Keratinocyte (primary cell): ENCODE measurements at regions not wholly inside any gene's neighbourhood (a gene's known extent, or its start where the extent isn't known, plus 50 kb on each side); places are given as distances from the start of the nearest gene placed in this dataset.

Experiments used
- DNase-seq: peaks from one replicate; pipeline ENCODE4 v3.0.0-alpha.2; 2011; ENCODE audit warnings: low read depth, missing footprints, low spot score
- FAIRE-seq: peaks from 2 replicates; lab custom pipeline; 2011; peaks lifted over from hg19 to GRCh38; lab: Jason Lieb, UNC
- H2AFZ ChIP-seq: 2 replicates; pipeline ENCODE4 v1.6.0; 2012; ENCODE audit warnings: low read length, control low read depth, inconsistent platforms; ENCODE audit not compliant: control insufficient read depth
- H3K27ac ChIP-seq: 2 replicates; pipeline ENCODE4 v1.5.1; 2011; ENCODE audit warnings: low read length; ENCODE audit not compliant: control insufficient read depth, insufficient read depth
- H3K27me3 ChIP-seq: 3 replicates; pipeline ENCODE4 v1.6.0; 2011; ENCODE audit warnings: low read length; ENCODE audit not compliant: control insufficient read depth, insufficient read depth; ENCODE audit errors: extremely low read depth
- H3K36me3 ChIP-seq, 2 experiments: 2 replicates in 1 of 2; 3 replicates in 1 of 2; pipeline ENCODE4 v1.5.1; 2011; ENCODE audit warnings: low read length in 2 of 2, mild to moderate bottlenecking in 1 of 2; ENCODE audit not compliant: control insufficient read depth in 2 of 2, insufficient read depth in 2 of 2; ENCODE audit errors: extremely low read depth in 1 of 2
- H3K4me1 ChIP-seq: 3 replicates; pipeline ENCODE4 v1.5.1; 2011; ENCODE audit warnings: low read length; ENCODE audit not compliant: control insufficient read depth, insufficient read depth; ENCODE audit errors: extremely low read depth
- H3K4me2 ChIP-seq: 3 replicates; pipeline ENCODE4 v1.6.0; 2011; ENCODE audit warnings: low read depth, low read length; ENCODE audit not compliant: control insufficient read depth, insufficient read depth; ENCODE audit errors: extremely low read depth
- H3K4me3 ChIP-seq, 3 experiments: fragments of 200-600 bp in 1 of 3; sonication (generic) in 1 of 3; 2 replicates in 2 of 3; 3 replicates in 1 of 3; pipeline ENCODE4 v1.5.1; 2011 to 2016; ENCODE audit warnings: low read length in 3 of 3, mild to moderate bottlenecking in 3 of 3, control low read depth in 2 of 3, inconsistent platforms in 1 of 3, low read depth in 1 of 3, mixed read lengths in 1 of 3, mixed run types in 1 of 3, moderate library complexity in 1 of 3; ENCODE audit not compliant: control insufficient read depth in 2 of 3, insufficient read depth in 2 of 3; ENCODE audit errors: extremely low read depth in 1 of 3
- H3K79me2 ChIP-seq: 2 replicates; pipeline ENCODE4 v1.6.0; 2012; ENCODE audit warnings: low read length; ENCODE audit not compliant: control insufficient read depth, insufficient read depth
- H3K9ac ChIP-seq: 3 replicates; pipeline ENCODE4 v1.6.0; 2011; ENCODE audit warnings: low read length; ENCODE audit not compliant: control insufficient read depth, insufficient read depth; ENCODE audit errors: extremely low read depth
- H3K9me1 ChIP-seq: 3 replicates; pipeline ENCODE4 v1.6.0; 2011; ENCODE audit warnings: low read length; ENCODE audit not compliant: control insufficient read depth, insufficient read depth; ENCODE audit errors: extremely low read depth
- H3K9me3 ChIP-seq: 2 replicates; pipeline ENCODE4 v1.5.1; 2012; ENCODE audit warnings: low read depth, low read length; ENCODE audit not compliant: control insufficient read depth
- H4K20me1 ChIP-seq: 3 replicates; pipeline ENCODE4 v1.6.0; 2011; ENCODE audit warnings: low read length; ENCODE audit not compliant: control insufficient read depth, insufficient read depth; ENCODE audit errors: extremely low read depth
- EZH2 ChIP-seq: IDR thresholded peaks from one replicate; pipeline ENCODE4 v1.6.1; 2012; ENCODE audit warnings: inconsistent platforms, mild to moderate bottlenecking, low read length, moderate library complexity
- dilution Hi-C: fragments of 300-500 bp; cut with MboI; formaldehyde crosslinking; loops from one replicate; pipeline ENCODE4 v1.7.0; 2020; ENCODE audit warnings: low sequenced_read_pairs; ENCODE audit not compliant: extremely low pct_ligation_motif_present
- TF ChIP-seq, protein P1 (sequence below), 3 experiments: IDR thresholded peaks in 1 of 3; conservative IDR thresholded peaks in 1 of 3; optimal IDR thresholded peaks in 1 of 3; 2 replicates in 2 of 3; 3 replicates in 1 of 3; pipeline versions ENCODE3 to v1.5.1; 2011; ENCODE audit warnings: low read length in 3 of 3, mild to moderate bottlenecking in 3 of 3, moderate library complexity in 2 of 3, control low read depth in 1 of 3, inconsistent platforms in 1 of 3; ENCODE audit not compliant: insufficient read depth in 2 of 3; ENCODE audit errors: extremely low read depth in 1 of 3

DNA sequence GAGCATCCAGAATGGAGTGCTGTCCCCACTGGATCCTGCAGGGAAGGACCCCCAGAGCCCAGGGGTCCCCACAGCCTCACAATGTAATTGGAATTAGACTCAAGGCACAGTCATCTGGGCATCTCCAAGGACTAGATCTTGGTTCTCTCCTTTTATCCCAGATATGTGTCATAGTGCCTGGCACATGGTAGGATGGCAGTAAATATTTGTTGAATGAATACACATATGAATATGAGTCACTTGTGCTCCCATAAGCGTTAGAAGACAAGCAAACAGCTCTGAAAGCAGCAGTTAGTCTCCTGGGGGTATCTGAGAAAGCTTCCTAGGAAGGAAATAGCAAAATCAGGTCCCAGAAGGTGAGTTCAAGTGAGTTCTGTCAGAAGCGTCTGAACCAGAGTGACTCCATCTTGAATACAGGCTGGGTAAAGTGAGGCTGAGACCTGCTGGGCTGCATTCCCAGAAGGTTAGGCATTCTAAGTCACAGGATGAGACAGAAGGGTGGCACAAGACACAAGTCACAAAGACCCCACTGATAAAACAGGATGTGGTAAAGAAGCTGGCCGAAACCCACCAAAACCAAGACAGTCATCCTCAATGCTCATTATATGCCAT, 234.1 kb upstream of the ID2 start:
- no peak for DNase-seq
- Histone ChIP-seq H3K4me2 (no peak overlapping the region), H3K27ac (no peak overlapping the region)

GRCh38 chr2:8448824-8449556, 232.9 kb upstream of the ID2 start:
- H3K9me1 ChIP-seq, result no peaks in the 10 kb centered on the region
- no peak overlapping the region for H3K4me3 ChIP-seq
- H4K20me1 ChIP-seq, result no peaks in the 10 kb centered on the region
- dilution Hi-C loops, result no loop called here
- no peak overlapping the region for H3K4me2 ChIP-seq
- peaks cover 6% of the 10 kb centered on the region for H3K4me1 ChIP-seq
- H3K79me2 ChIP-seq, result no peaks in the 10 kb centered on the region
- no peaks in the 10 kb centered on the region for H3K36me3 ChIP-seq
- no peaks in the 10 kb centered on the region for H3K27me3 ChIP-seq
- no peaks in the 10 kb centered on the region for H3K9me3 ChIP-seq
- H3K9ac ChIP-seq, result no peak overlapping the region
- H3K27ac ChIP-seq, result no peak overlapping the region
- no peak overlapping the region for H2AFZ ChIP-seq
- FAIRE-seq (no peak), DNase-seq (no peak)
- no peak for TF ChIP-seq EZH2

More for the DNA sequence above, 234.1 kb upstream of the ID2 start:
- no peaks in the 10 kb centered on the region for H3K36me3 ChIP-seq
- TF ChIP-seq, protein P1, sequence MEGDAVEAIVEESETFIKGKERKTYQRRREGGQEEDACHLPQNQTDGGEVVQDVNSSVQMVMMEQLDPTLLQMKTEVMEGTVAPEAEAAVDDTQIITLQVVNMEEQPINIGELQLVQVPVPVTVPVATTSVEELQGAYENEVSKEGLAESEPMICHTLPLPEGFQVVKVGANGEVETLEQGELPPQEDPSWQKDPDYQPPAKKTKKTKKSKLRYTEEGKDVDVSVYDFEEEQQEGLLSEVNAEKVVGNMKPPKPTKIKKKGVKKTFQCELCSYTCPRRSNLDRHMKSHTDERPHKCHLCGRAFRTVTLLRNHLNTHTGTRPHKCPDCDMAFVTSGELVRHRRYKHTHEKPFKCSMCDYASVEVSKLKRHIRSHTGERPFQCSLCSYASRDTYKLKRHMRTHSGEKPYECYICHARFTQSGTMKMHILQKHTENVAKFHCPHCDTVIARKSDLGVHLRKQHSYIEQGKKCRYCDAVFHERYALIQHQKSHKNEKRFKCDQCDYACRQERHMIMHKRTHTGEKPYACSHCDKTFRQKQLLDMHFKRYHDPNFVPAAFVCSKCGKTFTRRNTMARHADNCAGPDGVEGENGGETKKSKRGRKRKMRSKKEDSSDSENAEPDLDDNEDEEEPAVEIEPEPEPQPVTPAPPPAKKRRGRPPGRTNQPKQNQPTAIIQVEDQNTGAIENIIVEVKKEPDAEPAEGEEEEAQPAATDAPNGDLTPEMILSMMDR (optimal IDR thresholded peaks at IDR 0.05 in 1 of 3, IDR thresholded peaks at IDR 0.05 in 1 of 3, conservative IDR thresholded peaks at IDR 0.05 in 1 of 3; ENCODE audit: extremely low read depth in 1 of 3, insufficient read depth in 2 of 3, low read length in 3 of 3), result no peak
- no peak for TF ChIP-seq EZH2
- H2AFZ ChIP-seq, result no peak overlapping the region
- no peaks in the 10 kb centered on the region for H3K79me2 ChIP-seq
- H3K27me3 ChIP-seq, result no peaks in the 10 kb centered on the region
- H3K9me1 ChIP-seq, result no peaks in the 10 kb centered on the region
- no peak overlapping the region for H3K4me3 ChIP-seq
- FAIRE-seq, result no peak
- no peak overlapping the region for H3K9ac ChIP-seq
- H4K20me1 ChIP-seq, result no peaks in the 10 kb centered on the region
- peaks cover 6% of the 10 kb centered on the region for H3K4me1 ChIP-seq
- no peaks in the 10 kb centered on the region for H3K9me3 ChIP-seq
- dilution Hi-C loops, result no loop called here
